Astrocyte (in vitro differentiated cells and primary cell): ENCODE measurements at regions not wholly inside any gene's neighbourhood (a gene's known extent, or its start where the extent isn't known, plus 50 kb on each side); places are given as distances from the start of the nearest gene placed in this dataset.

ENCODE experiments used
- DNase-seq: peaks from one replicate; pipeline ENCODE4 v3.0.0-alpha.2; 2010; ENCODE audit warnings: low read depth
- FAIRE-seq: peaks from 2 replicates; lab custom pipeline; 2011; peaks lifted over from hg19 to GRCh38; lab: Jason Lieb, UNC
- H2AFZ ChIP-seq: 2 replicates; pipeline ENCODE4 v1.6.0; 2012; ENCODE audit warnings: low read depth, low read length, inconsistent platforms
- H3K27ac ChIP-seq: 2 replicates; pipeline ENCODE4 v1.5.1; 2011; ENCODE audit warnings: low read depth, low read length, inconsistent platforms
- H3K27me3 ChIP-seq: 2 replicates; pipeline ENCODE4 v1.6.0; 2011; ENCODE audit warnings: low read length, inconsistent platforms; ENCODE audit not compliant: insufficient read depth
- H3K36me3 ChIP-seq: 2 replicates; pipeline ENCODE4 v1.5.1; 2011; ENCODE audit warnings: low read length, inconsistent platforms; ENCODE audit not compliant: insufficient read depth
- H3K4me1 ChIP-seq: 2 replicates; pipeline ENCODE4 v1.5.1; 2011; ENCODE audit warnings: low read length, inconsistent platforms; ENCODE audit not compliant: insufficient read depth
- H3K4me2 ChIP-seq: 2 replicates; pipeline ENCODE4 v1.6.0; 2012; ENCODE audit warnings: low read length, inconsistent platforms
- H3K4me3 ChIP-seq: 2 replicates; pipeline ENCODE4 v1.5.1; 2011; ENCODE audit warnings: low read depth, mild to moderate bottlenecking, low read length, inconsistent platforms; ENCODE audit not compliant: insufficient read depth
- H3K79me2 ChIP-seq: 2 replicates; pipeline ENCODE4 v1.6.0; 2012; ENCODE audit warnings: mild to moderate bottlenecking, low read length, inconsistent platforms; ENCODE audit not compliant: insufficient read depth
- H3K9ac ChIP-seq: 2 replicates; pipeline ENCODE4 v1.6.0; 2012; ENCODE audit warnings: mild to moderate bottlenecking, low read length, inconsistent platforms
- H3K9me3 ChIP-seq: 2 replicates; pipeline ENCODE4 v1.5.1; 2012; ENCODE audit warnings: low read depth, mild to moderate bottlenecking, low read length, inconsistent platforms; ENCODE audit not compliant: insufficient read depth
- H4K20me1 ChIP-seq: 2 replicates; pipeline ENCODE4 v1.6.0; 2012; ENCODE audit warnings: low read length, inconsistent platforms; ENCODE audit not compliant: insufficient read depth
- H3K27ac Mint-ChIP-seq: one replicate; pipeline ENCODE4 v1.8.0; 2021; ENCODE audit warnings: mild to moderate bottlenecking, mixed read lengths; ENCODE audit not compliant: unreplicated experiment
- H3K27me3 Mint-ChIP-seq: one replicate; pipeline ENCODE4 v1.8.0; 2021; ENCODE audit warnings: low read depth, mixed read lengths; ENCODE audit not compliant: unreplicated experiment
- H3K36me3 Mint-ChIP-seq: one replicate; pipeline ENCODE4 v1.8.0; 2021; ENCODE audit warnings: low read depth, mixed read lengths; ENCODE audit not compliant: unreplicated experiment
- H3K4me1 Mint-ChIP-seq: one replicate; pipeline ENCODE4 v1.8.0; 2021; ENCODE audit warnings: low read depth, mixed read lengths; ENCODE audit not compliant: unreplicated experiment
- H3K4me3 Mint-ChIP-seq: one replicate; pipeline ENCODE4 v1.8.0; 2021; ENCODE audit warnings: mild to moderate bottlenecking, moderate library complexity, mixed read lengths; ENCODE audit not compliant: unreplicated experiment
- H3K9me3 Mint-ChIP-seq: one replicate; pipeline ENCODE4 v1.8.0; 2021; ENCODE audit warnings: mild to moderate bottlenecking, mixed read lengths; ENCODE audit not compliant: unreplicated experiment
- EZH2 ChIP-seq: IDR thresholded peaks from 2 replicates; pipeline ENCODE4 v1.6.1; 2012; ENCODE audit warnings: mild to moderate bottlenecking, low read length, inconsistent platforms; ENCODE audit not compliant: insufficient read depth
- TF ChIP-seq, protein P1 (sequence below): IDR thresholded peaks from 2 replicates; pipeline ENCODE4 v1.5.1; 2011; ENCODE audit warnings: low read depth, mild to moderate bottlenecking, inconsistent platforms, low read length, moderate library complexity; ENCODE audit not compliant: insufficient read depth

DNA sequence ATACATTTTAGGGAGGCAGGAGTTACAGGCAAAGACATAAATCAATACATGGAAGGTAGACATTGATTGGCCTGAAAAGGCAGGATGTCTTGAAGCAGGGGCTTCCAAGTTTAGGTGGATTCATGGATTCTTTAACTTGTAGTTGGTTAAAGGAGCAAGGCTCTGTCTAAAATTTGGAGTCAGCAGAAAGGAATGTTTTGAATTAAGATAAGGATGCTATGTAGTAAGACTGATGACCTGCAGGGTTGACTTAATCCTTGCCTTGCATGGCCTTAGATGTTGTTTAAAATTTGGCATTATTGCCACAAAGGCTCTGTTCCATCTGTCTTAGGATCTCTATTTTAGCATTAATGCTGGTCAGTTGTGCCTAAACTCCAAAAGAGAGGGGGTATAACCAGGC is 171.3 kb downstream of the C5orf15 start:
- no peaks in the 10 kb centered on the region for H3K9me3 Mint-ChIP-seq
- H3K79me2 ChIP-seq = no peaks in the 10 kb centered on the region
- no peak overlapping the region for H3K9ac ChIP-seq
- H3K4me2 ChIP-seq = peak overlapping the region; percentile 29
- no peaks in the 10 kb centered on the region for H3K9me3 ChIP-seq
- H3K27me3 Mint-ChIP-seq = peaks cover 51% of the 10 kb centered on the region
- H3K27ac ChIP-seq = no peak overlapping the region
- no peak for FAIRE-seq
- no peak overlapping the region for H2AFZ ChIP-seq
- H3K27me3 ChIP-seq = peaks cover 6% of the 10 kb centered on the region
- no peak for TF ChIP-seq EZH2
- peak; percentile 61 for DNase-seq
- no peak overlapping the region for H3K4me3 ChIP-seq
- H3K4me3 Mint-ChIP-seq = no peak overlapping the region
- peaks cover 3% of the 10 kb centered on the region for H3K36me3 Mint-ChIP-seq
- H4K20me1 ChIP-seq = no peaks in the 10 kb centered on the region
- peaks cover 6% of the 10 kb centered on the region for H3K4me1 Mint-ChIP-seq
- H3K36me3 ChIP-seq = no peaks in the 10 kb centered on the region
- H3K27ac Mint-ChIP-seq = no peak overlapping the region
- no peaks in the 10 kb centered on the region for H3K4me1 ChIP-seq

- Mint-ChIP-seq H3K4me3 (no peak overlapping the region), H3K27ac (no peak overlapping the region), H3K27me3 (peaks cover 49% of the 10 kb centered on the region), H3K9me3 (no peaks in the 10 kb centered on the region), H3K36me3 (peaks cover 3% of the 10 kb centered on the region), H3K4me1 (peaks cover 6% of the 10 kb centered on the region)
- Histone ChIP-seq H3K4me1 (no peaks in the 10 kb centered on the region), H3K4me2 (no peak overlapping the region), H3K36me3 (no peaks in the 10 kb centered on the region), H2AFZ (no peak overlapping the region), H3K27ac (no peak overlapping the region), H3K9me3 (no peaks in the 10 kb centered on the region), H3K9ac (no peak overlapping the region), H4K20me1 (no peaks in the 10 kb centered on the region), H3K4me3 (no peak overlapping the region), H3K27me3 (peaks cover 4% of the 10 kb centered on the region), H3K79me2 (no peaks in the 10 kb centered on the region)
- FAIRE-seq (no peak), DNase-seq (no peak)
- TF ChIP-seq, protein P1, sequence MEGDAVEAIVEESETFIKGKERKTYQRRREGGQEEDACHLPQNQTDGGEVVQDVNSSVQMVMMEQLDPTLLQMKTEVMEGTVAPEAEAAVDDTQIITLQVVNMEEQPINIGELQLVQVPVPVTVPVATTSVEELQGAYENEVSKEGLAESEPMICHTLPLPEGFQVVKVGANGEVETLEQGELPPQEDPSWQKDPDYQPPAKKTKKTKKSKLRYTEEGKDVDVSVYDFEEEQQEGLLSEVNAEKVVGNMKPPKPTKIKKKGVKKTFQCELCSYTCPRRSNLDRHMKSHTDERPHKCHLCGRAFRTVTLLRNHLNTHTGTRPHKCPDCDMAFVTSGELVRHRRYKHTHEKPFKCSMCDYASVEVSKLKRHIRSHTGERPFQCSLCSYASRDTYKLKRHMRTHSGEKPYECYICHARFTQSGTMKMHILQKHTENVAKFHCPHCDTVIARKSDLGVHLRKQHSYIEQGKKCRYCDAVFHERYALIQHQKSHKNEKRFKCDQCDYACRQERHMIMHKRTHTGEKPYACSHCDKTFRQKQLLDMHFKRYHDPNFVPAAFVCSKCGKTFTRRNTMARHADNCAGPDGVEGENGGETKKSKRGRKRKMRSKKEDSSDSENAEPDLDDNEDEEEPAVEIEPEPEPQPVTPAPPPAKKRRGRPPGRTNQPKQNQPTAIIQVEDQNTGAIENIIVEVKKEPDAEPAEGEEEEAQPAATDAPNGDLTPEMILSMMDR = no peak
- TF ChIP-seq EZH2 = no peak
These were observed 172.2 kb downstream of the C5orf15 start for GRCh38 chr5:133796186-133796585.

GRCh38 chr5:133794771-133795415 is 173.5 kb downstream of the C5orf15 start:
- Histone ChIP-seq H2AFZ (no peak overlapping the region), H3K4me3 (no peak overlapping the region), H3K79me2 (no peaks in the 10 kb centered on the region), H3K4me2 (no peak overlapping the region), H3K36me3 (no peaks in the 10 kb centered on the region), H3K9ac (no peak overlapping the region), H3K4me1 (no peaks in the 10 kb centered on the region), H3K27me3 (peaks cover 3% of the 10 kb centered on the region), H3K9me3 (no peaks in the 10 kb centered on the region), H4K20me1 (no peaks in the 10 kb centered on the region), H3K27ac (no peak overlapping the region)
- Mint-ChIP-seq H3K27ac (no peak overlapping the region), H3K4me3 (no peak overlapping the region), H3K9me3 (no peaks in the 10 kb centered on the region), H3K36me3 (peaks cover 3% of the 10 kb centered on the region), H3K27me3 (peaks cover 50% of the 10 kb centered on the region), H3K4me1 (peaks cover 6% of the 10 kb centered on the region)
- DNase-seq (no peak), FAIRE-seq (no peak)
- TF ChIP-seq EZH2 = no peak
- TF ChIP-seq, protein P1 = no peak
